ENCODE measurements at regions not wholly inside any gene's neighbourhood (a gene's known extent, or its start where the extent isn't known, plus 50 kb on each side); places are given as distances from the start of the nearest gene placed in this dataset.

GRCh38 chr12:28025821-28026505, 53.4 kb upstream of the PTHLH start:
- no peaks in the 10 kb centered on the region for H3K9me3 ChIP-seq (ENCODE audit: control insufficient read depth in 4 of 4, low read length in 3 of 4)

GRCh38 chr12:28026701-28027100, 54.2 kb upstream of the PTHLH start:
- TF ChIP-seq HNF4A (conservative IDR thresholded peaks at IDR 0.05) (no peak), NR2F2 (IDR thresholded peaks at IDR 0.05) (no peak), MAX (IDR thresholded peaks at IDR 0.05) (no peak), YY1 (IDR thresholded peaks at IDR 0.05) (no peak), CTCF (IDR thresholded peaks at IDR 0.05; ENCODE audit: low read depth, low read length, missing input control) (no peak), JUND (IDR thresholded peaks at IDR 0.05) (no peak), ATF3 (IDR thresholded peaks at IDR 0.05) (no peak), SP1 (IDR thresholded peaks at IDR 0.05) (no peak), REST (IDR thresholded peaks at IDR 0.05) (no peak), GABPA (IDR thresholded peaks at IDR 0.05 in 1 of 2, conservative IDR thresholded peaks at IDR 0.05 in 1 of 2) (no peak), HNF4G (IDR thresholded peaks at IDR 0.05) (no peak), ZBTB33 (IDR thresholded peaks at IDR 0.05) (no peak), EGR1 (IDR thresholded peaks at IDR 0.05; ENCODE audit: low read depth in 2 of 2) (no peak), FOXA2 (IDR thresholded peaks at IDR 0.05) (no peak), RXRA (IDR thresholded peaks at IDR 0.05) (no peak), FOXA1 (IDR thresholded peaks at IDR 0.05) (no peak), TAF1 (conservative IDR thresholded peaks at IDR 0.05) (no peak), RAD21 (IDR thresholded peaks at IDR 0.05) (no peak)
- Histone ChIP-seq H3K9me3 (ENCODE audit: control insufficient read depth in 4 of 4, low read length in 3 of 4) (no peaks in the 10 kb centered on the region), H3K9ac (ENCODE audit: low read depth in 1 of 2, low read length in 2 of 2) (no peak overlapping the region), H3K36me3 (ENCODE audit: control insufficient read depth in 4 of 4, insufficient read depth in 3 of 4, low read depth in 1 of 4, low read length in 3 of 4) (no peaks in the 10 kb centered on the region), H3K27ac (ENCODE audit: low read depth in 1 of 2, low read length in 2 of 2) (no peak overlapping the region), H3K4me1 (ENCODE audit: control insufficient read depth in 4 of 4, insufficient read depth in 4 of 4, low read length in 3 of 4) (no peaks in the 10 kb centered on the region), H3K27me3 (ENCODE audit: control insufficient read depth in 4 of 4, insufficient read depth in 4 of 4, low read length in 3 of 4) (no peaks in the 10 kb centered on the region), H3K4me3 (ENCODE audit: low read depth in 1 of 3, low read length in 3 of 3) (no peak overlapping the region)
- 95% methylated on average over 5 of the region's 5 CpGs for whole genome bisulfite sequencing
- DNase-seq (ENCODE audit: low spot score): no peak

More at GRCh38 chr12:28025821-28026505, 53.4 kb upstream of the PTHLH start:
- Histone ChIP-seq H3K27me3 (ENCODE audit: control insufficient read depth in 4 of 4, insufficient read depth in 4 of 4, low read length in 3 of 4) (no peaks in the 10 kb centered on the region), H3K9ac (ENCODE audit: low read depth in 1 of 2, low read length in 2 of 2) (no peak overlapping the region), H3K36me3 (ENCODE audit: control insufficient read depth in 4 of 4, insufficient read depth in 3 of 4, low read depth in 1 of 4, low read length in 3 of 4) (no peaks in the 10 kb centered on the region), H3K27ac (ENCODE audit: low read depth in 1 of 2, low read length in 2 of 2) (no peak overlapping the region), H3K4me1 (ENCODE audit: control insufficient read depth in 4 of 4, insufficient read depth in 4 of 4, low read length in 3 of 4) (no peaks in the 10 kb centered on the region), H3K4me3 (ENCODE audit: low read depth in 1 of 3, low read length in 3 of 3) (no peak overlapping the region)
- TF ChIP-seq YY1 (IDR thresholded peaks at IDR 0.05) (no peak), SP1 (IDR thresholded peaks at IDR 0.05) (no peak), MAX (IDR thresholded peaks at IDR 0.05) (no peak), EGR1 (IDR thresholded peaks at IDR 0.05; ENCODE audit: low read depth in 2 of 2) (no peak), GABPA (IDR thresholded peaks at IDR 0.05 in 1 of 2, conservative IDR thresholded peaks at IDR 0.05 in 1 of 2) (no peak), TAF1 (conservative IDR thresholded peaks at IDR 0.05) (no peak), HNF4A (conservative IDR thresholded peaks at IDR 0.05) (no peak), ATF3 (IDR thresholded peaks at IDR 0.05) (no peak), JUND (IDR thresholded peaks at IDR 0.05) (no peak), HNF4G (IDR thresholded peaks at IDR 0.05) (no peak), FOXA2 (IDR thresholded peaks at IDR 0.05) (no peak), FOXA1 (IDR thresholded peaks at IDR 0.05) (no peak)
- DNase-seq (ENCODE audit: low spot score): no peak
- WGBS: 88% methylated on average over 11 of the region's 11 CpGs

Data from liver (tissue), 8 donors.